Stimulated activated CD8-positive, alpha-beta memory T cell treated with anti-CD3 and anti-CD28 coated beads, Interleukin-12 subunit alpha, Interleukin-12 subunit beta, amount 100 ng/mL, for 4 hours (primary cell): ENCODE measurements at regions not wholly inside any gene's neighbourhood (a gene's known extent, or its start where the extent isn't known, plus 50 kb on each side); places are given as distances from the start of the nearest gene placed in this dataset.
"Not testable (repeated sequence)": the region's sequence is repeated elsewhere in the genome, so short reads cannot be mapped to it uniquely, and the experiment has no call there.

ENCODE experiments used
- DNase-seq: peaks from one replicate; pipeline ENCODE4 v3.0.0-alpha.2; 2020; ENCODE audit warnings: low read depth

- not testable (repeated sequence) for DNase-seq
Observed at GRCh38 chr21:13810559-13810958, 201.0 kb downstream of the POTED start.

- not testable (repeated sequence) for DNase-seq
Observed at GRCh38 chr21:13806444-13806843, 196.9 kb downstream of the POTED start.

- DNase-seq: not testable (repeated sequence)
Observed at GRCh38 chr21:13802757-13803156, 193.2 kb downstream of the POTED start.
